ENCODE measurements at regions not wholly inside any gene's neighbourhood (a gene's known extent, or its start where the extent isn't known, plus 50 kb on each side); places are given as distances from the start of the nearest gene placed in this dataset.

DNA sequence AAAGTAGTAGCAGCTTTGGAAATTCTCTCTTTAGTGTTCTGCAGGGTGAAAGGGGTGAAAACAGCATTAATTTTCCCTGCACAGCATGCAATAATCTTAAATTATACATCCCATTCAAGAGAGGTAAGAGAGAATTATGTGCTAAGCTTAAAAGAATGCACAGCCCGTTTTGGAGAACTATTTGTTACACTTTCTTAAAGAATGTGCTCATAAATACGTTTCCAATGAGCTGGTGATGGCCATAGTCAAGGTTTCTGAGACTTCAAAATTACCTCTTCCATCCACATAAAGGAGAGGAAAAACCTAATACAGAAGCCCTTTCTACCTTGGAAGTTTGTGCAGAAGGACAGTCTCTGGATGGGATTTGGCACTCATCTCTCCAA, 766.7 kb upstream of the TENM3 start:
- no peaks in the 10 kb centered on the region for H3K4me1 ChIP-seq
- H3K36me3 ChIP-seq (ENCODE audit: low read depth, missing control alignments): no peaks in the 10 kb centered on the region
- H3K27ac ChIP-seq: no peak overlapping the region
- DNase-seq: no peak
- intact Hi-C loops (cut with DNase I; ENCODE audit: low total_unique reads): no loop called here
- TF ChIP-seq POLR2A (IDR thresholded peaks at IDR 0.05): no peak
- TF ChIP-seq, protein P1, sequence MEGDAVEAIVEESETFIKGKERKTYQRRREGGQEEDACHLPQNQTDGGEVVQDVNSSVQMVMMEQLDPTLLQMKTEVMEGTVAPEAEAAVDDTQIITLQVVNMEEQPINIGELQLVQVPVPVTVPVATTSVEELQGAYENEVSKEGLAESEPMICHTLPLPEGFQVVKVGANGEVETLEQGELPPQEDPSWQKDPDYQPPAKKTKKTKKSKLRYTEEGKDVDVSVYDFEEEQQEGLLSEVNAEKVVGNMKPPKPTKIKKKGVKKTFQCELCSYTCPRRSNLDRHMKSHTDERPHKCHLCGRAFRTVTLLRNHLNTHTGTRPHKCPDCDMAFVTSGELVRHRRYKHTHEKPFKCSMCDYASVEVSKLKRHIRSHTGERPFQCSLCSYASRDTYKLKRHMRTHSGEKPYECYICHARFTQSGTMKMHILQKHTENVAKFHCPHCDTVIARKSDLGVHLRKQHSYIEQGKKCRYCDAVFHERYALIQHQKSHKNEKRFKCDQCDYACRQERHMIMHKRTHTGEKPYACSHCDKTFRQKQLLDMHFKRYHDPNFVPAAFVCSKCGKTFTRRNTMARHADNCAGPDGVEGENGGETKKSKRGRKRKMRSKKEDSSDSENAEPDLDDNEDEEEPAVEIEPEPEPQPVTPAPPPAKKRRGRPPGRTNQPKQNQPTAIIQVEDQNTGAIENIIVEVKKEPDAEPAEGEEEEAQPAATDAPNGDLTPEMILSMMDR (IDR thresholded peaks at IDR 0.05): no peak
- 31 to 37% methylated on average over 2 of the region's 2 CpGs for WGBS, 2 donors
- no peak overlapping the region for H3K4me3 ChIP-seq
- no peaks in the 10 kb centered on the region for H3K27me3 ChIP-seq
- no peaks in the 10 kb centered on the region for H3K9me3 ChIP-seq

DNA sequence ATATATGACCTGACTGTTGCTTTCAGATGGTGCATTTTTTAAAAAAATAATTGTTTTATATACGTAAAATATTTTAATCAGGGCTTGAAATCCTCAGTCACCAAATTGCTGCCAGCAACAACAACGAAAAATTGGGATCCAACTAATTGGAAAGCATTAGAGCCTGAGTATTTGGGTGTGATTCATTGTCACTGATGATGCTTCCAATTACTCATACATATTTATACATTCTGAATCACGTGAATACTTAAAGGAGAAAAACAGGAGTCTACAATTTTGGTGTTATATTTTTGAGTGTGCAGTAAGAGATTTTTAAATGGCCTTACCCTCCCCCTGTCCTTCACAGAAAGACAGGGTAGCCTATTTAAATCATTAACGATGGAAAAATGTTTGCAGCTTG, 765.6 kb upstream of the TENM3 start:
- H3K4me3 ChIP-seq: no peak overlapping the region
- H3K4me1 ChIP-seq: no peaks in the 10 kb centered on the region
- WGBS, 2 donors: 69 to 76% methylated on average over 4 of the region's 4 CpGs
- DNase-seq: no peak
- TF ChIP-seq, protein P1 (IDR thresholded peaks at IDR 0.05): no peak
- TF ChIP-seq POLR2A (IDR thresholded peaks at IDR 0.05): no peak
- intact Hi-C loops (cut with DNase I; ENCODE audit: low total_unique reads): no loop called here
- no peaks in the 10 kb centered on the region for H3K9me3 ChIP-seq
- H3K27me3 ChIP-seq: no peaks in the 10 kb centered on the region
- no peak overlapping the region for H3K27ac ChIP-seq
- H3K36me3 ChIP-seq (ENCODE audit: low read depth, missing control alignments): no peaks in the 10 kb centered on the region

GRCh38 chr4:181478656-181479055, 764.5 kb upstream of the TENM3 start:
- no peaks in the 10 kb centered on the region for H3K4me1 ChIP-seq
- intact Hi-C loops (cut with DNase I; ENCODE audit: low total_unique reads): no loop called here
- no peaks in the 10 kb centered on the region for H3K27me3 ChIP-seq
- H3K4me3 ChIP-seq: no peak overlapping the region
- H3K9me3 ChIP-seq: no peaks in the 10 kb centered on the region
- no peaks in the 10 kb centered on the region for H3K36me3 ChIP-seq (ENCODE audit: low read depth, missing control alignments)
- DNase-seq: no peak
- 66 to 71% methylated on average over 3 of the region's 3 CpGs for WGBS, 2 donors
- TF ChIP-seq, protein P1 (IDR thresholded peaks at IDR 0.05): no peak
- no peak for TF ChIP-seq POLR2A (IDR thresholded peaks at IDR 0.05)
- H3K27ac ChIP-seq: no peak overlapping the region

DNA sequence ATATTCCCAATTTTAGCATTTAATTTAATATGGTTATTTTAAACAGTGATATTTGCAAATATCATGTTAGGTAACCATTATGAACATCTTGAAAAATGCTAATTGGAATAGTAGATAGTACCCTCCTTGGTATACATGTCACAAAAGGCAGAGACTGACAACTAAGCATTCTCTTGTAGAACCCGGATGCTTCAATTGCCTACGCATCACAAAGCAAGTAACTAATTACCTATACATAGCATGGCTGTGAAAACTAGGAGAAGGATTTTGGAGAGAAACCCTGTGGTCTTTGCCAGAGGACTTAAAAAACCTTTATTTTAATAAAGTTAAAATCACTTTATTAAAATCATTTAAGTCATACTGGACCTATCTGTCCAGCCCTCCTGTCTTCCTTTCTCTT, 764.1 kb upstream of the TENM3 start:
- no peaks in the 10 kb centered on the region for H3K27me3 ChIP-seq
- DNase-seq: no peak
- no peaks in the 10 kb centered on the region for H3K9me3 ChIP-seq
- intact Hi-C loops (cut with DNase I; ENCODE audit: low total_unique reads): no loop called here
- no peaks in the 10 kb centered on the region for H3K36me3 ChIP-seq (ENCODE audit: low read depth, missing control alignments)
- WGBS, 2 donors: 92 to 94% methylated on average over 2 of the region's 2 CpGs
- no peak overlapping the region for H3K4me3 ChIP-seq
- H3K27ac ChIP-seq: no peak overlapping the region
- H3K4me1 ChIP-seq: no peaks in the 10 kb centered on the region
- TF ChIP-seq, protein P1 (IDR thresholded peaks at IDR 0.05): no peak
- TF ChIP-seq POLR2A (IDR thresholded peaks at IDR 0.05): no peak

DNA sequence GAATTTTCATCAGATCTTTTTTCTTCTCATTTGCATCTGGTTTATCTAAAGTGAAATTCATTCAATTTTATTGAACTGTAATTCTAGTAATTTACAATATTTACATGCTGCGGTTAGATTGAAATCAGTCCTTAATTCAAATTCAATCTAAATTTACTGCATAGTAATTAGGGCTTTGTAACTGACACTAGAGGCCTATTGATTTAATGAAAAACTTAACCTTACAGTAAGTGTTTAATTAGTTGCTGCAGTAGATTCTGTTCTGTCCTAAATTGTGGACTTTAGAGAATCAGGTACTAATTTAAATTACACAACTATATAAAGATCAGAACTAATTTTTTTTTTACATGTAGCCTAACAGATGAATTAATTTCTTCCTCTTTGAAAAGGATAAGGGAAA, 758.8 kb upstream of the TENM3 start:
- H3K4me1 ChIP-seq: no peaks in the 10 kb centered on the region
- DNase-seq: no peak
- H3K9me3 ChIP-seq: no peaks in the 10 kb centered on the region
- no peak for TF ChIP-seq POLR2A (IDR thresholded peaks at IDR 0.05)
- TF ChIP-seq, protein P1 (IDR thresholded peaks at IDR 0.05): no peak
- no peak overlapping the region for H3K27ac ChIP-seq
- intact Hi-C loops (cut with DNase I; ENCODE audit: low total_unique reads): no loop called here
- H3K36me3 ChIP-seq (ENCODE audit: low read depth, missing control alignments): no peaks in the 10 kb centered on the region
- no peak overlapping the region for H3K4me3 ChIP-seq
- no peaks in the 10 kb centered on the region for H3K27me3 ChIP-seq
- 83 to 88% methylated on average over 1 of the region's 1 CpG for WGBS, 2 donors
